ENCODE measurements at regions not wholly inside any gene's neighbourhood (a gene's known extent, or its start where the extent isn't known, plus 50 kb on each side); places are given as distances from the start of the nearest gene placed in this dataset.

DNA sequence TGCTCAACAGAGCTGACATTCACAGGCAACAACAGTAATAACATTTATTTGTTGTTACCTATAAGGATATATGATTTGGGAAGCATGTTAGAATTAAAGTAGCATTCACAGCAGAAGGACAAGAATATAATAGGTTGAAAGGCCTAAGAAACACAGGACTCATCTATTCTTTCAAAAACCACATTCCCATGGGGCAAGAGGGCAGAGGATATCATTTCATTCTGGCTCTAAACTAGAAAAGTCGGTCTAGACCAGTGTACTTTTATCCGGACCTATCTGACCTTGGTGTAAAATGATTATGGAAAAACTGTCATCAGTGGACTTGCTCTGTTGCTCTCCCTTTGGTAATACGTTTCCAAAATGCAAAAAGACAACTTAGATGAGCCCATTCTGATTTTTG is 914.7 kb upstream of the CITED2 start:
- no peak for DNase-seq (ENCODE audit: low spot score)
- no peaks in the 10 kb centered on the region for H3K9me3 ChIP-seq (ENCODE audit: severe bottlenecking)
- H3K4me3 ChIP-seq (ENCODE audit: severe bottlenecking) = no peak overlapping the region
- H3K36me3 ChIP-seq (ENCODE audit: low read depth) = no peaks in the 10 kb centered on the region
- H3K4me1 ChIP-seq (ENCODE audit: insufficient read depth, poor library complexity, severe bottlenecking) = no peaks in the 10 kb centered on the region
- TF ChIP-seq, protein P1, sequence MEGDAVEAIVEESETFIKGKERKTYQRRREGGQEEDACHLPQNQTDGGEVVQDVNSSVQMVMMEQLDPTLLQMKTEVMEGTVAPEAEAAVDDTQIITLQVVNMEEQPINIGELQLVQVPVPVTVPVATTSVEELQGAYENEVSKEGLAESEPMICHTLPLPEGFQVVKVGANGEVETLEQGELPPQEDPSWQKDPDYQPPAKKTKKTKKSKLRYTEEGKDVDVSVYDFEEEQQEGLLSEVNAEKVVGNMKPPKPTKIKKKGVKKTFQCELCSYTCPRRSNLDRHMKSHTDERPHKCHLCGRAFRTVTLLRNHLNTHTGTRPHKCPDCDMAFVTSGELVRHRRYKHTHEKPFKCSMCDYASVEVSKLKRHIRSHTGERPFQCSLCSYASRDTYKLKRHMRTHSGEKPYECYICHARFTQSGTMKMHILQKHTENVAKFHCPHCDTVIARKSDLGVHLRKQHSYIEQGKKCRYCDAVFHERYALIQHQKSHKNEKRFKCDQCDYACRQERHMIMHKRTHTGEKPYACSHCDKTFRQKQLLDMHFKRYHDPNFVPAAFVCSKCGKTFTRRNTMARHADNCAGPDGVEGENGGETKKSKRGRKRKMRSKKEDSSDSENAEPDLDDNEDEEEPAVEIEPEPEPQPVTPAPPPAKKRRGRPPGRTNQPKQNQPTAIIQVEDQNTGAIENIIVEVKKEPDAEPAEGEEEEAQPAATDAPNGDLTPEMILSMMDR (IDR thresholded peaks at IDR 0.05; ENCODE audit: poor library complexity, severe bottlenecking) = no peak
- no peak overlapping the region for H3K27ac ChIP-seq (ENCODE audit: poor library complexity, severe bottlenecking)
- no peaks in the 10 kb centered on the region for H3K27me3 ChIP-seq (ENCODE audit: insufficient read depth, poor library complexity, severe bottlenecking)
- no peak for ATAC-seq (ENCODE audit: low read depth)

DNA sequence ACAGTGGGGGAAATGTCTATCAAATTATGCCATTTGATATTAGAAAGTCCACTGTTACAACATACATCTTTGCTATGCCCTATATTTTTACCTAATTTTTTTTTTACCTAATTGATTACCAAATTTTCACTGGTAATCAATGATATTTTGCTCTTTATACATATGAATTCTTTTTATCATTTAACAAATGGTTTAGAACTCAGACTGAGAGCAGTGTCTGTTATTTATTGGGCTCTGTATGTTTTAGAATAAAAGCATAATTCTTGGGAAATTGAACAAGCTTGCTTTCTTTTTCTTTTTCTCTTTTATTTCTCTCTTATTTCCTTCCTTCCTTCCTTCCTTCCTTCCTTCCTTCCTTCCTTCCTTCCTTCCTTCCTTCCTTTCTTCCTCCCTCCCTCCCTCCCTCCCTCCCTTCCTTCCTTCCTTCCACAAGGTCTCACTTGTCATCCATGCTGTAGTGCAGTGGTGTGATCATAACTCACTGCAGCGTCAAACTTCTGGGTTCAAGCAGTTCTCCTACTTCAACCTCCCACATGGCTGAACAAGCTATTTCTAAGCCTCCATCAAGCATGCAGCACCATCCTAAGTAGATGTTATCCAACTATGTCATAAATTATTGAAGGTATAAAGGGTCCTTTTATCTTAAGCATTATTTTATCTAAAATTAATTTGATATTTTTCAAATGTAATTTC is 911.7 kb upstream of the CITED2 start:
- no peak for ATAC-seq (ENCODE audit: low read depth)

GRCh38 chr6:140285471-140285870 is 911.0 kb upstream of the CITED2 start:
- Histone ChIP-seq H3K9me3 (ENCODE audit: severe bottlenecking) (no peaks in the 10 kb centered on the region), H3K36me3 (ENCODE audit: low read depth) (no peaks in the 10 kb centered on the region), H3K27me3 (ENCODE audit: insufficient read depth, poor library complexity, severe bottlenecking) (no peaks in the 10 kb centered on the region), H3K4me3 (ENCODE audit: severe bottlenecking) (no peak overlapping the region), H3K27ac (ENCODE audit: poor library complexity, severe bottlenecking) (no peak overlapping the region), H3K4me1 (ENCODE audit: insufficient read depth, poor library complexity, severe bottlenecking) (peaks cover 5% of the 10 kb centered on the region)
- TF ChIP-seq, protein P1 (IDR thresholded peaks at IDR 0.05; ENCODE audit: poor library complexity, severe bottlenecking) = no peak
- DNase-seq (ENCODE audit: low spot score) (no peak), ATAC-seq (ENCODE audit: low read depth) (no peak)

More for the DNA sequence above, 911.7 kb upstream of the CITED2 start:
- H3K4me1 ChIP-seq (ENCODE audit: insufficient read depth, poor library complexity, severe bottlenecking) = peaks cover 5% of the 10 kb centered on the region
- TF ChIP-seq, protein P1 (IDR thresholded peaks at IDR 0.05; ENCODE audit: poor library complexity, severe bottlenecking) = no peak
- no peaks in the 10 kb centered on the region for H3K27me3 ChIP-seq (ENCODE audit: insufficient read depth, poor library complexity, severe bottlenecking)
- DNase-seq (ENCODE audit: low spot score) = no peak
- H3K27ac ChIP-seq (ENCODE audit: poor library complexity, severe bottlenecking) = no peak overlapping the region
- no peaks in the 10 kb centered on the region for H3K9me3 ChIP-seq (ENCODE audit: severe bottlenecking)
- H3K4me3 ChIP-seq (ENCODE audit: severe bottlenecking) = no peak overlapping the region
- no peaks in the 10 kb centered on the region for H3K36me3 ChIP-seq (ENCODE audit: low read depth)

DNA sequence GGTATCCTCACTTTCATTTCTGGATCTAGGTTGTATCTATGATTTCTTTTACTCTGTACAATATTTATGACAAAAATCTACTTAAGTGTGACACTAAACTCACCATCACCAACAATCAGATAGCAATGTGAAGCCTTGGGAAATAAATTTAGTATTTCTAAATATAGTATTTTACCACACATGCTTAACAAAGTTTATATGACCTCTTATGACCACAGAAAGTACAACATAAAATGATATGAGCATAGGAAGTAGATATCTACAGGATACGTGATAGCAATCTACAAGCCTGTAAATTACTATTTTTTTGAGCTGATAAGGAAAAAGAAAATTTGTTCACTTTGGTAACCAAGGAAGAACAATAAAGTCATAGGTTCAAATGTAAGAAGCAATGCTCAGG is 910.4 kb upstream of the CITED2 start:
- TF ChIP-seq, protein P1 (IDR thresholded peaks at IDR 0.05; ENCODE audit: poor library complexity, severe bottlenecking) = no peak
- Histone ChIP-seq H3K36me3 (ENCODE audit: low read depth) (no peaks in the 10 kb centered on the region), H3K4me1 (ENCODE audit: insufficient read depth, poor library complexity, severe bottlenecking) (peaks cover 5% of the 10 kb centered on the region), H3K4me3 (ENCODE audit: severe bottlenecking) (no peak overlapping the region), H3K27ac (ENCODE audit: poor library complexity, severe bottlenecking) (no peak overlapping the region), H3K27me3 (ENCODE audit: insufficient read depth, poor library complexity, severe bottlenecking) (no peaks in the 10 kb centered on the region), H3K9me3 (ENCODE audit: severe bottlenecking) (no peaks in the 10 kb centered on the region)
- ATAC-seq (ENCODE audit: low read depth) (no peak), DNase-seq (ENCODE audit: low spot score) (no peak)

GRCh38 chr6:140283197-140283596 is 908.7 kb upstream of the CITED2 start:
- H3K9me3 ChIP-seq (ENCODE audit: severe bottlenecking) = no peaks in the 10 kb centered on the region
- H3K27ac ChIP-seq (ENCODE audit: poor library complexity, severe bottlenecking) = no peak overlapping the region
- no peak for ATAC-seq (ENCODE audit: low read depth)
- TF ChIP-seq, protein P1 (IDR thresholded peaks at IDR 0.05; ENCODE audit: poor library complexity, severe bottlenecking) = no peak
- peaks cover 5% of the 10 kb centered on the region for H3K4me1 ChIP-seq (ENCODE audit: insufficient read depth, poor library complexity, severe bottlenecking)
- H3K27me3 ChIP-seq (ENCODE audit: insufficient read depth, poor library complexity, severe bottlenecking) = no peaks in the 10 kb centered on the region
- H3K36me3 ChIP-seq (ENCODE audit: low read depth) = no peaks in the 10 kb centered on the region
- no peak overlapping the region for H3K4me3 ChIP-seq (ENCODE audit: severe bottlenecking)
- no peak for DNase-seq (ENCODE audit: low spot score)

All from RWPE2 (cell line).